GM23248 (cell line): ENCODE measurements at regions not wholly inside any gene's neighbourhood (a gene's known extent, or its start where the extent isn't known, plus 50 kb on each side); places are given as distances from the start of the nearest gene placed in this dataset.
A peak's percentile ranks its signal among the peaks of the same experiment; 100 is the strongest.

Experiments
- DNase-seq: peaks from one replicate; pipeline ENCODE4 v3.0.0-alpha.2; 2015
- H2AFZ ChIP-seq: fragments of 200-600 bp; sonication (generic); 2 replicates; pipeline ENCODE4 v1.6.1; 2016; ENCODE audit warnings: antibody characterized with exemption
- H3F3A ChIP-seq: fragments of 200-600 bp; sonication (generic); 2 replicates; pipeline ENCODE4 v1.6.1; 2016; ENCODE audit warnings: mild to moderate bottlenecking, antibody characterized with exemption, mixed run types; ENCODE audit not compliant: insufficient read depth
- H3K27ac ChIP-seq: fragments of 200-600 bp; sonication (generic); 2 replicates; pipeline ENCODE4 v1.5.1; 2016; ENCODE audit warnings: mild to moderate bottlenecking
- H3K27me3 ChIP-seq: fragments of 200-600 bp; sonication (generic); replicated peaks from 2 replicates; pipeline ENCODE4 v1.6.1; 2016; ENCODE audit warnings: mild to moderate bottlenecking; ENCODE audit not compliant: insufficient read depth
- H3K36me3 ChIP-seq: fragments of 200-600 bp; sonication (generic); 2 replicates; pipeline ENCODE4 v1.6.1; 2016; ENCODE audit warnings: low read depth, mild to moderate bottlenecking
- H3K4me1 ChIP-seq: fragments of 200-600 bp; sonication (generic); 2 replicates; pipeline ENCODE4 v1.6.1; 2016; ENCODE audit warnings: mild to moderate bottlenecking; ENCODE audit not compliant: insufficient read depth
- H3K4me2 ChIP-seq: fragments of 200-600 bp; sonication (generic); one replicate; pipeline ENCODE4 v1.6.1; 2016; ENCODE audit warnings: mild to moderate bottlenecking; ENCODE audit not compliant: unreplicated experiment
- H3K4me3 ChIP-seq: fragments of 200-600 bp; sonication (generic); 2 replicates; pipeline ENCODE4 v1.5.1; 2016; ENCODE audit warnings: mild to moderate bottlenecking
- H3K79me2 ChIP-seq: fragments of 200-600 bp; sonication (generic); 2 replicates; pipeline ENCODE4 v1.6.1; 2016; ENCODE audit warnings: mild to moderate bottlenecking; ENCODE audit not compliant: insufficient read depth
- H3K9ac ChIP-seq: fragments of 200-600 bp; sonication (generic); 2 replicates; pipeline ENCODE4 v1.6.1; 2016; ENCODE audit warnings: mild to moderate bottlenecking
- H3K9me2 ChIP-seq: fragments of 200-600 bp; sonication (generic); 2 replicates; pipeline ENCODE4 v1.6.1; 2016; ENCODE audit warnings: mixed run types, mild to moderate bottlenecking, moderate library complexity; ENCODE audit not compliant: insufficient read depth
- H3K9me3 ChIP-seq: fragments of 200-600 bp; sonication (generic); one replicate; pipeline ENCODE4 v1.6.1; 2017; ENCODE audit warnings: low read depth
- H4K20me1 ChIP-seq: fragments of 200-600 bp; sonication (generic); 2 replicates; pipeline ENCODE4 v1.6.0; 2016; ENCODE audit not compliant: insufficient read depth
- EZH2 ChIP-seq: fragments of 200-600 bp; sonication (generic); IDR thresholded peaks from 2 replicates; pipeline ENCODE4 v1.6.1; 2018; ENCODE audit warnings: antibody characterized with exemption, mild to moderate bottlenecking; ENCODE audit not compliant: insufficient read depth, poor library complexity, severe bottlenecking
- EZH2phosphoT487 ChIP-seq: fragments of 200-600 bp; sonication (generic); IDR thresholded peaks from 2 replicates; pipeline ENCODE4 v1.6.1; 2018; ENCODE audit warnings: antibody characterized with exemption, moderate library complexity, mild to moderate bottlenecking, low read depth; ENCODE audit not compliant: insufficient read depth
- WGBS, 2 experiments: methylation state at CpG; one replicate each; pipeline ENCODE4 v1.1.6; 2015 to 2017; ENCODE audit warnings: low lambda C conversion rate in 2 of 2, low coverage in 1 of 2; ENCODE audit errors: missing lambda C conversion rate in 2 of 2; 5-methylcytosine and 5-hydroxymethylcytosine counted together
- in situ Hi-C: fragments of 300-500 bp; cut with MboI; formaldehyde crosslinking; loops from 2 replicates; pipeline ENCODE4 v1.15.0; 2020

- no peak for TF ChIP-seq EZH2phosphoT487
- no peak for TF ChIP-seq EZH2
- no peaks in the 10 kb centered on the region for H4K20me1 ChIP-seq
- peaks cover 14% of the 10 kb centered on the region for H3F3A ChIP-seq
- H3K4me1 ChIP-seq: peaks cover 12% of the 10 kb centered on the region
- H3K9me2 ChIP-seq: no peaks in the 10 kb centered on the region
- no peak overlapping the region for H3K4me3 ChIP-seq
- H3K9me3 ChIP-seq: no peaks in the 10 kb centered on the region
- H3K27me3 ChIP-seq: no peaks in the 10 kb centered on the region
- H3K9ac ChIP-seq: no peak overlapping the region
- no peaks in the 10 kb centered on the region for H3K36me3 ChIP-seq
- no peak overlapping the region for H3K27ac ChIP-seq
- peak overlapping the region; percentile 7 for H3K4me2 ChIP-seq
- WGBS, 2 experiments: 32 to 49% methylated on average over 3 of the region's 3 CpGs
- in situ Hi-C loops: no loop called here
- no peak for DNase-seq
- no peak overlapping the region for H2AFZ ChIP-seq
- H3K79me2 ChIP-seq: no peaks in the 10 kb centered on the region
Observed at GRCh38 chr5:124859556-124860290, 113.3 kb upstream of the ZNF608 start.

GRCh38 chr5:124860291-124860655 is 113.8 kb upstream of the ZNF608 start:
- H3K4me2 ChIP-seq: no peak overlapping the region
- WGBS, 2 experiments: 64% methylated on average over 4 of the region's 4 CpGs
- no peaks in the 10 kb centered on the region for H4K20me1 ChIP-seq
- no peaks in the 10 kb centered on the region for H3K9me3 ChIP-seq
- H3K4me3 ChIP-seq: no peak overlapping the region
- no peak overlapping the region for H3K27ac ChIP-seq
- no peaks in the 10 kb centered on the region for H3K36me3 ChIP-seq
- no peaks in the 10 kb centered on the region for H3K27me3 ChIP-seq
- peaks cover 12% of the 10 kb centered on the region for H3K4me1 ChIP-seq
- H3F3A ChIP-seq: peaks cover 14% of the 10 kb centered on the region
- H3K9me2 ChIP-seq: no peaks in the 10 kb centered on the region
- TF ChIP-seq EZH2phosphoT487 (no peak), EZH2 (no peak)
- peak; percentile 58 for DNase-seq
- in situ Hi-C loops: no loop called here
- no peaks in the 10 kb centered on the region for H3K79me2 ChIP-seq
- no peak overlapping the region for H3K9ac ChIP-seq
- H2AFZ ChIP-seq: no peak overlapping the region

GRCh38 chr5:124865066-124865465 is 118.6 kb upstream of the ZNF608 start:
- in situ Hi-C loops: no loop called here
- WGBS, 2 experiments: 91 to 96% methylated on average over 3 of the region's 3 CpGs
- H3F3A ChIP-seq: peaks cover 17% of the 10 kb centered on the region
- H3K79me2 ChIP-seq: no peaks in the 10 kb centered on the region
- DNase-seq: no peak
- H3K36me3 ChIP-seq: no peaks in the 10 kb centered on the region
- no peak overlapping the region for H3K4me2 ChIP-seq
- H3K27me3 ChIP-seq: no peaks in the 10 kb centered on the region
- peaks cover 35% of the 10 kb centered on the region for H3K4me1 ChIP-seq
- no peaks in the 10 kb centered on the region for H3K9me2 ChIP-seq
- no peaks in the 10 kb centered on the region for H4K20me1 ChIP-seq
- no peak for TF ChIP-seq EZH2
- no peak for TF ChIP-seq EZH2phosphoT487
- no peak overlapping the region for H3K9ac ChIP-seq
- H2AFZ ChIP-seq: no peak overlapping the region
- H3K4me3 ChIP-seq: no peak overlapping the region
- no peak overlapping the region for H3K27ac ChIP-seq
- H3K9me3 ChIP-seq: no peaks in the 10 kb centered on the region

GRCh38 chr5:124865603-124866354 is 119.3 kb upstream of the ZNF608 start:
- DNase-seq: no peak
- in situ Hi-C loops: no loop called here
- Histone ChIP-seq H3K9me3 (no peaks in the 10 kb centered on the region), H3K27ac (no peak overlapping the region), H3K27me3 (no peaks in the 10 kb centered on the region), H3K36me3 (no peaks in the 10 kb centered on the region), H3K4me2 (no peak overlapping the region), H3K4me3 (no peak overlapping the region), H3K79me2 (no peaks in the 10 kb centered on the region), H3F3A (peaks cover 23% of the 10 kb centered on the region), H2AFZ (no peak overlapping the region), H4K20me1 (no peaks in the 10 kb centered on the region), H3K4me1 (peaks cover 42% of the 10 kb centered on the region), H3K9me2 (peaks cover 2% of the 10 kb centered on the region; the same call in 1 of the 2 replicates), H3K9ac (no peak overlapping the region)
- TF ChIP-seq EZH2 (no peak), EZH2phosphoT487 (no peak)
- WGBS, 2 experiments: 85 to 91% methylated on average over 4 of the region's 4 CpGs
